ENCODE measurements at regions not wholly inside any gene's neighbourhood (a gene's known extent, or its start where the extent isn't known, plus 50 kb on each side); places are given as distances from the start of the nearest gene placed in this dataset.

DNA sequence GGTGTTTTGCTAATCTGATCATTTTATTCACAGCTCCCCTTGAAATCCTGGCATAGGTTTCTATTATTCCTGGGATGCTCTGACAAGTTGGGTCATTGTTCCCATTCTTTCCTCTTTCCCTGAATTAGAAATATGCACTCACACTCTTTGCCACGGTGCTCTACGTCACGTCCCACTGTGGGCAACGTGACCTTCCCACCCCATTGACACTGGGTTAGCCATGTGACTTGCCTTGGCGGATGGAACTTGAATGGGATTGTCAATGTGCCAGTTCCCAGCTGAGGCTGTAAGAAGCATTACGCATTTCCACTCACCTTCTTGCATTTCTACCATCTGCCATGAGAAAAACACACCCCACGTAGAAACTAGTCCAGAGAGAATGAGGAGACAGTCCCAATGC, 492.4 kb downstream of the SHISA9 start:
- TF ChIP-seq, protein P1, sequence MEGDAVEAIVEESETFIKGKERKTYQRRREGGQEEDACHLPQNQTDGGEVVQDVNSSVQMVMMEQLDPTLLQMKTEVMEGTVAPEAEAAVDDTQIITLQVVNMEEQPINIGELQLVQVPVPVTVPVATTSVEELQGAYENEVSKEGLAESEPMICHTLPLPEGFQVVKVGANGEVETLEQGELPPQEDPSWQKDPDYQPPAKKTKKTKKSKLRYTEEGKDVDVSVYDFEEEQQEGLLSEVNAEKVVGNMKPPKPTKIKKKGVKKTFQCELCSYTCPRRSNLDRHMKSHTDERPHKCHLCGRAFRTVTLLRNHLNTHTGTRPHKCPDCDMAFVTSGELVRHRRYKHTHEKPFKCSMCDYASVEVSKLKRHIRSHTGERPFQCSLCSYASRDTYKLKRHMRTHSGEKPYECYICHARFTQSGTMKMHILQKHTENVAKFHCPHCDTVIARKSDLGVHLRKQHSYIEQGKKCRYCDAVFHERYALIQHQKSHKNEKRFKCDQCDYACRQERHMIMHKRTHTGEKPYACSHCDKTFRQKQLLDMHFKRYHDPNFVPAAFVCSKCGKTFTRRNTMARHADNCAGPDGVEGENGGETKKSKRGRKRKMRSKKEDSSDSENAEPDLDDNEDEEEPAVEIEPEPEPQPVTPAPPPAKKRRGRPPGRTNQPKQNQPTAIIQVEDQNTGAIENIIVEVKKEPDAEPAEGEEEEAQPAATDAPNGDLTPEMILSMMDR (conservative IDR thresholded peaks at IDR 0.05; ENCODE audit: low read depth): no peak
- POLR2A ChIA-PET (ENCODE audit: low non-redundant PET): no interaction called here
- DNase-seq (ENCODE audit: low spot score): no peak
- H3K27ac ChIP-seq: no peak overlapping the region
- CTCF ChIA-PET: no interaction called here

DNA sequence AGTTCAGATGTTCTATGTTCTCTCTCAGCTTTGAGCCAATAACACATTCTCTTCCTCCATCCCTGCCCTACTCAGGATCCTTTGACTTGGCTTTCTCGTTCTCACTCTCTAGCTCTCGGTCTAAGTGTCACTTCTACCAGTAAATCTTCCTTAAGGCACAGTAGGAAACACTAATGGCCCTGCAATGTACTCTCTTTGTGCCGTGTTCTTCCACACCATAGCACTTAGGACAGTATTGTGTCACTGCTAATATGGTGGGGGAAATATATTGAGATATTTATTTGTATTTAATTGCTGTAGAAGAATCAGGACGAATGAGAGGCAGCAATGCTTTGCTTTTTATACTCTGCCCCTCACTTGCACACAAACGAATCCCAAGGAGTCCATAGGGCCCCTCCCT, 493.1 kb downstream of the SHISA9 start:
- CTCF ChIA-PET: no interaction called here
- TF ChIP-seq, protein P1 (conservative IDR thresholded peaks at IDR 0.05; ENCODE audit: low read depth): no peak
- no peak overlapping the region for H3K27ac ChIP-seq
- POLR2A ChIA-PET (ENCODE audit: low non-redundant PET): no interaction called here
- DNase-seq (ENCODE audit: low spot score): no peak

- CTCF ChIA-PET: no interaction called here
- DNase-seq (ENCODE audit: low spot score): no peak
- TF ChIP-seq, protein P1 (conservative IDR thresholded peaks at IDR 0.05; ENCODE audit: low read depth): no peak
- no peak overlapping the region for H3K27ac ChIP-seq
- POLR2A ChIA-PET (ENCODE audit: low non-redundant PET): no interaction called here
Measured at GRCh38 chr16:13397126-13397525, 495.7 kb downstream of the SHISA9 start.

DNA sequence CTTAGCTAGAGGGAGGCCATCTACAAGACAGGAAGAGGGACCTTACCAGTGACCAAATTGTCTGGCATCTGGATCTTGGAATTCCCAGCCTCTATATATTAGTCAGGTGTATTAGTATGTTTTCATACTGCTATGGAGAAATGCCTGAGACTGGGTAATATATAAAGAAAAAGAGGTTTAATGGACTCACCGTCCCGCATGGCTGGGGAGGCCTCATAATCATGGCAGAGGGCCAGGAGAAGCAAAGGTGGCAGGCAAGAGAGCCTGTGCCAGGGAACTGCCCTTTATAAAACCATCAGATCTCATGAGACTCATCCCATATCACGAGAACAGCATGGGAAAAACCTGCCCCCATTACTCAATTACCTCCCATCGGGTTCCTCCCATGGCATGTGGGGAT, 500.2 kb downstream of the SHISA9 start:
- no peak for DNase-seq (ENCODE audit: low spot score)
- ChIA-PET POLR2A (ENCODE audit: low non-redundant PET) (no interaction called here), CTCF (no interaction called here)
- H3K27ac ChIP-seq: no peak overlapping the region
- TF ChIP-seq, protein P1 (conservative IDR thresholded peaks at IDR 0.05; ENCODE audit: low read depth): no peak

DNA sequence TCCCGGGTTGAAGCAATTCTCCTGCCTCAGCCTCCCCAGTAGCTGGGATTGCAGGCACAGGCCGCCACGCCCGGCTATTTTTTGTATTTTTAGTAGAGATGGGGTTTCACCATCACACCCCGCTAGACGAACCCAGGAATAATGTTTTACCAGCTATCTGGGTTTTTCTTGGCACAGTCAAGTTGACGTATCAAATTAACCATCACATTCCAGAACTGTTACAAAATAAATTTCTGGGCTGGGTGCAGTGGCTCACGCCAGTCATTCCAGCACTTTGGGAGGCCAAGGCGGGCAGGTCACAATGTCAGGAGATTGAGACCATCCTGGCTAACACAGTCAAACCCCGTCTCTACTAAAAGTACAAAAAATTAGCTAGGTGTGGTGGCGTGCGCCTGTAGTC, 501.2 kb downstream of the SHISA9 start:
- POLR2A ChIA-PET (ENCODE audit: low non-redundant PET): no interaction called here
- CTCF ChIA-PET: no interaction called here
- TF ChIP-seq, protein P1 (conservative IDR thresholded peaks at IDR 0.05; ENCODE audit: low read depth): no peak
- no peak for DNase-seq (ENCODE audit: low spot score)
- no peak overlapping the region for H3K27ac ChIP-seq

DNA sequence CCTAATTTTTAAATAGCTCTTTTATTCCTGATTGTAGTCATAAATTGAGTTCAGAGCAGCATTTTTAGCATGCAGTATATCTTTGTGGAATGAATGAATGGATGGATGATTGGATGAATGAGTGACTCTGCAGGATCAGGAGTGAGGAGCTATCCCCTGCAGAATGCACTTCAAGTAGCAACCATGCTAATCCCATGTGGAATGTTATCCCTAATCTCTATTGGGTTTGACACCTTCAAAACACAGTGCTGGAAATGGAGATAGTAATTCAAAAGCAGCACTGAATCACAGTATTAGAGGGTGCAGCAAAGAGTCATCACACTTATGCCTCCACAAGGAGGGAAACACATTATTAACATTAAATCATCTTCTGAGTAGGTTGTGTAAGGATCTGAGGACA, 501.9 kb downstream of the SHISA9 start:
- no peak for DNase-seq (ENCODE audit: low spot score)
- H3K27ac ChIP-seq: no peak overlapping the region
- ChIA-PET CTCF (no interaction called here), POLR2A (ENCODE audit: low non-redundant PET) (no interaction called here)
- TF ChIP-seq, protein P1 (conservative IDR thresholded peaks at IDR 0.05; ENCODE audit: low read depth): no peak

- ChIA-PET POLR2A (ENCODE audit: low non-redundant PET) (no interaction called here), CTCF (no interaction called here)
- TF ChIP-seq, protein P1 (conservative IDR thresholded peaks at IDR 0.05; ENCODE audit: low read depth): no peak
- DNase-seq (ENCODE audit: low spot score): no peak
- H3K27ac ChIP-seq: no peak overlapping the region
Measured at GRCh38 chr16:13414154-13414553, 505.8 kb upstream of the ERCC4 start.
